GM23338 (cell line): ENCODE measurements at regions not wholly inside any gene's neighbourhood (a gene's known extent, or its start where the extent isn't known, plus 50 kb on each side); places are given as distances from the start of the nearest gene placed in this dataset.

Source experiments
- ATAC-seq: fragments of 200-7000 bp; cut with Tn5 transposase; 3 replicates; pipeline ENCODE4 v1.9.1; 2020
- DNase-seq: peaks from one replicate; pipeline ENCODE4 v3.0.0-alpha.2; 2015; ENCODE audit warnings: low spot score
- H2AFZ ChIP-seq: fragments of 200-600 bp; sonication (generic); 2 replicates; pipeline ENCODE4 v1.8.0; 2016; ENCODE audit warnings: antibody characterized with exemption, mild to moderate bottlenecking, moderate library complexity
- H3F3A ChIP-seq: fragments of 200-600 bp; sonication (generic); replicated peaks from 2 replicates; pipeline ENCODE4 v1.8.0; 2017; ENCODE audit warnings: antibody characterized with exemption, mixed run types, low read depth
- H3K27ac ChIP-seq: fragments of 200-600 bp; sonication (generic); 2 replicates; pipeline ENCODE4 v1.6.1; 2016; ENCODE audit warnings: low read depth
- H3K27me3 ChIP-seq: fragments of 200-600 bp; sonication (generic); 2 replicates; pipeline ENCODE4 v1.8.0; 2016; ENCODE audit warnings: mild to moderate bottlenecking, mixed run types, moderate library complexity; ENCODE audit not compliant: insufficient read depth
- H3K36me3 ChIP-seq: fragments of 200-600 bp; sonication (generic); 2 replicates; pipeline ENCODE4 v1.8.0; 2016; ENCODE audit warnings: mild to moderate bottlenecking; ENCODE audit not compliant: insufficient read depth
- H3K4me1 ChIP-seq: fragments of 200-600 bp; sonication (generic); 2 replicates; pipeline ENCODE4 v1.8.0; 2016; ENCODE audit warnings: mild to moderate bottlenecking, moderate library complexity; ENCODE audit not compliant: insufficient read depth
- H3K4me2 ChIP-seq: fragments of 200-600 bp; sonication (generic); 2 replicates; pipeline ENCODE4 v1.7.1; 2017; ENCODE audit warnings: mixed run types
- H3K4me3 ChIP-seq: fragments of 200-600 bp; sonication (generic); 2 replicates; pipeline ENCODE4 v1.6.1; 2016; ENCODE audit warnings: mixed run types
- H3K79me2 ChIP-seq: fragments of 200-600 bp; sonication (generic); replicated peaks from 2 replicates; pipeline ENCODE4 v1.8.0; 2017; ENCODE audit warnings: mild to moderate bottlenecking; ENCODE audit not compliant: insufficient read depth
- H3K9me2 ChIP-seq: fragments of 200-600 bp; sonication (generic); 2 replicates; pipeline ENCODE4 v1.8.0; 2017; ENCODE audit not compliant: insufficient read depth
- H4K20me1 ChIP-seq: fragments of 200-600 bp; sonication (generic); replicated peaks from 2 replicates; pipeline ENCODE4 v1.8.0; 2017; ENCODE audit warnings: mild to moderate bottlenecking; ENCODE audit not compliant: insufficient read depth
- H3K27ac Mint-ChIP-seq: 2 replicates; pipeline ENCODE4 v1.8.0; 2020; ENCODE audit warnings: inconsistent platforms, mild to moderate bottlenecking, moderate library complexity, mixed read lengths
- H3K27me3 Mint-ChIP-seq: 3 replicates; pipeline ENCODE4 v1.8.0; 2022; ENCODE audit warnings: low read depth, mild to moderate bottlenecking, moderate library complexity, mixed read lengths, inconsistent platforms; ENCODE audit not compliant: insufficient read depth, poor library complexity
- H3K36me3 Mint-ChIP-seq: 3 replicates; pipeline ENCODE4 v1.8.0; 2021; ENCODE audit warnings: low read depth, mild to moderate bottlenecking, inconsistent platforms, moderate library complexity, mixed read lengths
- H3K4me1 Mint-ChIP-seq: 3 replicates; pipeline ENCODE4 v1.8.0; 2020; ENCODE audit warnings: mild to moderate bottlenecking, inconsistent platforms, mixed read lengths
- H3K4me3 Mint-ChIP-seq: 3 replicates; pipeline ENCODE4 v1.8.0; 2021; ENCODE audit warnings: moderate library complexity, mild to moderate bottlenecking, inconsistent platforms, mixed read lengths
- H3K9me3 Mint-ChIP-seq: 3 replicates; pipeline ENCODE4 v1.8.0; 2020; ENCODE audit warnings: moderate library complexity, mild to moderate bottlenecking, inconsistent platforms, mixed read lengths
- EZH2phosphoT487 ChIP-seq: fragments of 200-600 bp; sonication (generic); IDR thresholded peaks from one replicate; pipeline ENCODE4 v1.8.1; 2018; ENCODE audit warnings: antibody characterized with exemption; ENCODE audit not compliant: unreplicated experiment
- JUNB ChIP-seq: IDR thresholded peaks from one replicate; pipeline ENCODE4 v1.6.1; 2016; ENCODE audit warnings: antibody characterized with exemption; ENCODE audit not compliant: unreplicated experiment
- NANOG ChIP-seq: IDR thresholded peaks from 2 replicates; pipeline ENCODE4 v1.6.1; 2016; ENCODE audit warnings: antibody characterized with exemption, borderline replicate concordance
- POLR2AphosphoS5 ChIP-seq: IDR thresholded peaks from 2 replicates; pipeline ENCODE4 v1.6.1; 2016; ENCODE audit warnings: antibody characterized with exemption, low read depth
- ZNF331 ChIP-seq: fragments of 250-450 bp; sonication (Bioruptor Pico); IDR thresholded peaks from 2 replicates; pipeline ENCODE4 v1.5.0; 2020; ENCODE audit warnings: low read depth, mild to moderate bottlenecking, moderate library complexity
- ZNF462 ChIP-seq: fragments of 250-450 bp; sonication (Bioruptor Pico); IDR thresholded peaks from 2 replicates; pipeline ENCODE4 v1.5.0; 2020; ENCODE audit warnings: mild to moderate bottlenecking, moderate library complexity
- TF ChIP-seq, protein P1 (sequence below): IDR thresholded peaks from one replicate; pipeline ENCODE4 v1.6.1; 2018; ENCODE audit warnings: antibody characterized with exemption; ENCODE audit not compliant: unreplicated experiment

DNA sequence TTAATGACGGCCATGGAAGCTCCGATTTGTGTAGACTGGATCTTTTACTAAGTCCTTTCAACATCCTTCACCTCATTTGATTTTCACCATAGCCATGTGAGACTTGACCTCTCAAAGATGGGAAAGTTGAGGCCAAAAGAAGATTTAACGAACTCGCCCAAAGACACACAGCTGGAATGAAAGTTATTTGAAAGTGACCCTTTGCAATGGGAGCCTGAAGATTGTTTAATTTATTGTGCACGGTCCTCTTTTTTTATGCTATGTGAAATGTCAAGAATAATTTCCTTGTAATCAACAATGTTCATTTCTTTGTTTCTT, 58.0 kb upstream of the COPS8 start (continued):
- TF ChIP-seq NANOG (no peak), POLR2AphosphoS5 (no peak), EZH2phosphoT487 (no peak), ZNF462 (no peak)

GRCh38 chr2:237030382-237030781, 55.3 kb upstream of the COPS8 start:
- no peak overlapping the region for H3K4me3 ChIP-seq
- DNase-seq (no peak), ATAC-seq (no peak)
- H3K27me3 ChIP-seq, result no peaks in the 10 kb centered on the region
- no peak overlapping the region for H3K27ac Mint-ChIP-seq
- H3F3A ChIP-seq, result no peaks in the 10 kb centered on the region
- no peaks in the 10 kb centered on the region for H3K9me2 ChIP-seq
- H3K36me3 ChIP-seq, result no peaks in the 10 kb centered on the region
- H3K36me3 Mint-ChIP-seq, result no peaks in the 10 kb centered on the region
- H3K9me3 Mint-ChIP-seq, result no peaks in the 10 kb centered on the region
- no peak overlapping the region for H3K4me2 ChIP-seq
- no peaks in the 10 kb centered on the region for H3K79me2 ChIP-seq
- H3K27ac ChIP-seq, result no peak overlapping the region
- H3K4me1 ChIP-seq, result no peaks in the 10 kb centered on the region
- H3K4me3 Mint-ChIP-seq, result no peak overlapping the region
- no peak overlapping the region for H2AFZ ChIP-seq
- peaks cover 3% of the 10 kb centered on the region; the same call in 1 of the 3 replicates for H3K4me1 Mint-ChIP-seq
- H3K27me3 Mint-ChIP-seq, result no peaks in the 10 kb centered on the region
- H4K20me1 ChIP-seq, result no peaks in the 10 kb centered on the region
- TF ChIP-seq ZNF331 (CRISPR knock-in tag) (no peak), POLR2AphosphoS5 (no peak), EZH2phosphoT487 (no peak), ZNF462 (no peak), JUNB (no peak)
- TF ChIP-seq, protein P1, sequence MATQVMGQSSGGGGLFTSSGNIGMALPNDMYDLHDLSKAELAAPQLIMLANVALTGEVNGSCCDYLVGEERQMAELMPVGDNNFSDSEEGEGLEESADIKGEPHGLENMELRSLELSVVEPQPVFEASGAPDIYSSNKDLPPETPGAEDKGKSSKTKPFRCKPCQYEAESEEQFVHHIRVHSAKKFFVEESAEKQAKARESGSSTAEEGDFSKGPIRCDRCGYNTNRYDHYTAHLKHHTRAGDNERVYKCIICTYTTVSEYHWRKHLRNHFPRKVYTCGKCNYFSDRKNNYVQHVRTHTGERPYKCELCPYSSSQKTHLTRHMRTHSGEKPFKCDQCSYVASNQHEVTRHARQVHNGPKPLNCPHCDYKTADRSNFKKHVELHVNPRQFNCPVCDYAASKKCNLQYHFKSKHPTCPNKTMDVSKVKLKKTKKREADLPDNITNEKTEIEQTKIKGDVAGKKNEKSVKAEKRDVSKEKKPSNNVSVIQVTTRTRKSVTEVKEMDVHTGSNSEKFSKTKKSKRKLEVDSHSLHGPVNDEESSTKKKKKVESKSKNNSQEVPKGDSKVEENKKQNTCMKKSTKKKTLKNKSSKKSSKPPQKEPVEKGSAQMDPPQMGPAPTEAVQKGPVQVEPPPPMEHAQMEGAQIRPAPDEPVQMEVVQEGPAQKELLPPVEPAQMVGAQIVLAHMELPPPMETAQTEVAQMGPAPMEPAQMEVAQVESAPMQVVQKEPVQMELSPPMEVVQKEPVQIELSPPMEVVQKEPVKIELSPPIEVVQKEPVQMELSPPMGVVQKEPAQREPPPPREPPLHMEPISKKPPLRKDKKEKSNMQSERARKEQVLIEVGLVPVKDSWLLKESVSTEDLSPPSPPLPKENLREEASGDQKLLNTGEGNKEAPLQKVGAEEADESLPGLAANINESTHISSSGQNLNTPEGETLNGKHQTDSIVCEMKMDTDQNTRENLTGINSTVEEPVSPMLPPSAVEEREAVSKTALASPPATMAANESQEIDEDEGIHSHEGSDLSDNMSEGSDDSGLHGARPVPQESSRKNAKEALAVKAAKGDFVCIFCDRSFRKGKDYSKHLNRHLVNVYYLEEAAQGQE, result no peak
